A549 (cell line): ENCODE measurements at regions not wholly inside any gene's neighbourhood (a gene's known extent, or its start where the extent isn't known, plus 50 kb on each side); places are given as distances from the start of the nearest gene placed in this dataset.
"Not testable (repeated sequence)": the region's sequence is repeated elsewhere in the genome, so short reads cannot be mapped to it uniquely, and the experiment has no call there.

Experiments
- BCL3 ChIP-seq: fragments of >200 bp; sonication (Bioruptor Twin); formaldehyde crosslinking; IDR thresholded peaks from 3 replicates; pipeline ENCODE4 v1.6.1; 2016
- CBX2 ChIP-seq: fragments of 200-600 bp; sonication (generic); IDR thresholded peaks from 2 replicates; pipeline ENCODE4 v1.6.1; 2016; ENCODE audit warnings: low read depth, mild to moderate bottlenecking, borderline replicate concordance
- EHMT2 ChIP-seq: fragments of 200-600 bp; sonication (generic); IDR thresholded peaks from 2 replicates; pipeline ENCODE4 v1.6.1; 2016; ENCODE audit warnings: antibody characterized with exemption, low read depth, mild to moderate bottlenecking, moderate library complexity
- HDAC2 ChIP-seq: fragments of 200-600 bp; sonication (generic); IDR thresholded peaks from 2 replicates; pipeline ENCODE4 v1.6.1; 2016

DNA sequence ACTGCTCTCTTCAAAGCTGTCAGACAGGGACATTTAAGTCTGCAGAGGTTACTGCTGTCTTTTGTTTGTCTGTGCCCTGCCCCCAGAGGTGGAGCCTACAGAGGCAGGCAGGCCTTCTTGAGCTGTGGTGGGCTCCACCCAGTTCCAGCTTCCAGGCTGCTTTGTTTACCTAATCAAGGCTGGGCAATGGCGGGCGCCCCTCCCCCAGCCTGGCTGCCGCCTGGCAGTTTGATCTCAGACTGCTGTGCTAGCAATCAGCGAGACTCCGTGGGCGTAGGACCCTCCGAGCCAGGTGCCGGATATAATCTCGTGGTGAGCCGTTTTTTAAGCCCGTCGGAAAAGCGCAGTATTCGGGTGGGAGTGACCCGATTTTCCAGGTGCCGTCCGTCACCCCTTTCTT, 942.3 kb downstream of the TLE1 start:
- not testable (repeated sequence) for TF ChIP-seq BCL3, EHMT2, CBX2, HDAC2
